IPS-18c (cell line): ENCODE measurements at regions not wholly inside any gene's neighbourhood (a gene's known extent, or its start where the extent isn't known, plus 50 kb on each side); places are given as distances from the start of the nearest gene placed in this dataset.

Experiments used
- H3K4me3 ChIP-seq: 2 replicates; pipeline ENCODE4 v1.7.0; 2013; ENCODE audit warnings: low read depth, mild to moderate bottlenecking, low read length, moderate library complexity; ENCODE audit not compliant: insufficient read depth
- H3K9me3 ChIP-seq: one replicate; pipeline ENCODE4 v1.6.1; 2013; ENCODE audit warnings: mild to moderate bottlenecking, low read length, moderate library complexity; ENCODE audit not compliant: control insufficient read depth, insufficient read depth

- Histone ChIP-seq H3K9me3 (peaks cover 2% of the 10 kb centered on the region), H3K4me3 (no peak overlapping the region)
Measured at GRCh38 chrX:150044556-150044955, 106.3 kb upstream of the EOLA2 start.

DNA sequence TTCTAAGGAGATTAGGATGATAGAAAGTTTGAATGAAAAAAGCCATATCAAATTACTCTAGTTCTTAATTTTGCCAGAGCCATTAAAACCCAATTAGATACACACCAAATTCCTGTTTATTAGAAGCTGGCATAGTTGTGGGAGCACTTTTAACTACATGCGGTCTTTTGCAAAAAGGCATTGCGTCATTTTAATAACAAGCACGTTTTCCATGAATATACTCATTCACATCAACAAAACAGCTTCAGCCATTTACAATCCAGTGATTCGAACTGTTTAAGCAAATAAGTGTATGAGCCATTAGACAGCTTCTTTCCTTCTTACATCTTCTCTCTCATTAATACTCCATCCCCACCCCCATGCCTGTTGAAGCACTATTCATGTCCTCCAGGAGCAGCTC is 109.5 kb upstream of the EOLA2 start:
- Histone ChIP-seq H3K4me3 (no peak overlapping the region), H3K9me3 (peaks cover 4% of the 10 kb centered on the region)

DNA sequence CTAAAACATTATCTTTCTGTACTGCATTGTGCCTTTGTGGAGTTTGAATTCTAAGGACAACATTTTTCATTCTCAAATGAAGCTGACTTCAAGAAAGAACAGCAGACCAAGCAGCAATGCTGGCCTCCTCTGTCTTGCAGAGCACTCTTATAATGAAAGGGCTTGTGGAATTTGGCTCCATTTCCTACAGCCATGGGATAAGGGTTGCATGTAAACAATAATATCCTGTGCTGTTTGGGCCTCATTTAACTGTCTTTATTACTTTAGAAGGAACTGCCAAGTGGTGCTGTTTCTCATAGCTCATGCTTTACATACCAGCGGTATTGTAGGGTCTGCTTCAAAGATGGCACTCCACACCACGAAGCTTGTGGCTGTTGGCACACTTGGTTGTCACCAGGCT is 111.4 kb upstream of the EOLA2 start:
- H3K9me3 ChIP-seq = peaks cover 4% of the 10 kb centered on the region
- H3K4me3 ChIP-seq = no peak overlapping the region

GRCh38 chrX:150050387-150050786 is 112.1 kb upstream of the EOLA2 start:
- no peak overlapping the region for H3K4me3 ChIP-seq
- H3K9me3 ChIP-seq = peaks cover 4% of the 10 kb centered on the region

GRCh38 chrX:150051096-150051495 is 112.8 kb upstream of the EOLA2 start:
- no peak overlapping the region for H3K4me3 ChIP-seq

GRCh38 chrX:150052226-150052625 is 113.9 kb upstream of the EOLA2 start:
- H3K4me3 ChIP-seq = no peak overlapping the region
- H3K9me3 ChIP-seq = peaks cover 4% of the 10 kb centered on the region

More at GRCh38 chrX:150051096-150051495, 112.8 kb upstream of the EOLA2 start:
- peaks cover 4% of the 10 kb centered on the region for H3K9me3 ChIP-seq

- Histone ChIP-seq H3K4me3 (no peak overlapping the region), H3K9me3 (no peaks in the 10 kb centered on the region)
Measured at GRCh38 chrX:150058728-150059127, 120.4 kb upstream of the EOLA2 start.

DNA sequence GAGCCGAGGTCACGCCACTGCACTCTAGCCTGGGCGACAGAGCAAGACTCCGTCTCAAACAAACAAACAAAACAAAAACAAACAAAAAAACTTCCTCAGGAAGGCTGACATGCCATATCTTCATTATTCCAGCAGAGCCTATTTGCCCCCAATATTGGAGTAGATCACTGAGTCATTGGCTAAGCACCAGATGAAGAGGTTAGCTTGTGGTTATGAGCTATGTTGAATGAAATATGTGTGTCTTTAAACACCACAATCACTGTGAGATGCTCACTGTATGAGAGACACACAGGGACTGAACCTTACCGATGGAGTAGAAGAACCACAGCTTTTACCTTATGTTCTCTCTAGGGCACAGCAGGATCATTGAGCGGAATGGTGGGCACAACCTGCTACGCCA is 122.1 kb upstream of the EOLA2 start:
- Histone ChIP-seq H3K9me3 (peaks cover 2% of the 10 kb centered on the region), H3K4me3 (no peak overlapping the region)

- H3K9me3 ChIP-seq = peaks cover 2% of the 10 kb centered on the region
- no peak overlapping the region for H3K4me3 ChIP-seq
Measured at GRCh38 chrX:150062292-150063137, 124.2 kb upstream of the EOLA2 start.

DNA sequence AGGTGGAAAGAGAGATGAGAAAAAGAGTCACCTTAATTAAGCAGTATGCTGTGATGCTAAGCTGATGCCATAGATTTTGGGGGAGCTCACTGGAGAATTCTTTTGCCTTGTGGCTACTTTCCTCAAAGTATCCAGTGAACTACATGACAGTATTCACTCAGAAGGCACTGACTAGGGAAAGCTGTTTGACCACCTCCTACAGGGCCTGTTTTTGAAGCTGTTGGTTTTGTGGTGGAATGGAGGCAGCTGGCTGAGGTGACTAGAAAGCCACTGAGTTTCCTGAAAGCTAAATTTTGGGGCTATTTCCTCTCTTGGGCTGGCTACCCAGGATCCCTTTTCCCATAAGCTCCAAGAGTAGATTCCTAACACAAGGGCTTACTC is 124.8 kb upstream of the EOLA2 start:
- H3K9me3 ChIP-seq = peaks cover 2% of the 10 kb centered on the region
- H3K4me3 ChIP-seq = no peak overlapping the region

DNA sequence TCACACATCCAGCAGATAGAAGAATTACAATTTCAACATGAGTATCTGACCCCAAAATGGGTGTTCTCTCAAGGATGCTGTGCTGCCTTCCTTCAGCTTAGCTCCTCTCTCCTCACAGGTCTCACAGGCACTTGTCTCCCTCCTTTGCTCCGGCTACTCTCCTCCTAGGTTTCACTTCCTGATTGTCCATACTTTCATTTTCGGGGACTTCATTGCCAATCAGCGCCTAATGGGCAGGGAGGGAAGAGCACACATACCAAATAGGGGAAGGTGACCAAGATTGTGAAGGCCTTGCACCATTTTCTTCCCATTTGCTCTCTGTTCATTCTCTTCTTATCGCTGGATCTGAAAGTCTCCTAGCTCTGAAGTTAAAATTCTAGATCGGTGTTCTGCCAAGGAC is 125.4 kb upstream of the EOLA2 start:
- Histone ChIP-seq H3K4me3 (no peak overlapping the region), H3K9me3 (peaks cover 2% of the 10 kb centered on the region)

GRCh38 chrX:150074175-150074574 is 135.9 kb upstream of the EOLA2 start:
- Histone ChIP-seq H3K9me3 (no peaks in the 10 kb centered on the region), H3K4me3 (no peak overlapping the region)

DNA sequence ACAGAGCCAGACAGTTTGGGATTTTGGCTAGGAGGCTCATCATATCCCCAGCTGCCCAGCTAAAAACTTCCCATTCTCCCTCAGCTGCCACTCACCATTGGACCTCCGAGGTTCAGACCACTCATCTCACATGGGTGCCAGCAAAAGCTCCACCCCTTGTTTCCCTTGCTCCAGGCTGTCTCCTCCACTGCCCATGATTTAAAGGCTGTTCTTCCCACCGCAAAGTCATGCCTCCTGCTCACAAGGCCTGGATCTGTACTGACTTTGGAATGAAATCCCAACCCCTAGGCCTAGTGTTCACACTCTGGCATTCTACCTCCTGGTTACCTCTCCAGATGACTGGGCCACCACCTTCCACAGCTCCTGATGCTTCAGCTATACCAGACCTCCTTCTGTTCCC is 142.2 kb upstream of the EOLA2 start:
- peaks cover 8% of the 10 kb centered on the region for H3K9me3 ChIP-seq
- H3K4me3 ChIP-seq = no peak overlapping the region

GRCh38 chrX:150081076-150081475 is 142.8 kb upstream of the EOLA2 start:
- Histone ChIP-seq H3K9me3 (peaks cover 8% of the 10 kb centered on the region), H3K4me3 (no peak overlapping the region)

- Histone ChIP-seq H3K9me3 (peaks cover 8% of the 10 kb centered on the region), H3K4me3 (no peak overlapping the region)
Measured at GRCh38 chrX:150084496-150085229, 146.4 kb upstream of the EOLA2 start.

GRCh38 chrX:150085881-150086280 is 147.6 kb upstream of the EOLA2 start:
- peaks cover 8% of the 10 kb centered on the region for H3K9me3 ChIP-seq
- H3K4me3 ChIP-seq = no peak overlapping the region

DNA sequence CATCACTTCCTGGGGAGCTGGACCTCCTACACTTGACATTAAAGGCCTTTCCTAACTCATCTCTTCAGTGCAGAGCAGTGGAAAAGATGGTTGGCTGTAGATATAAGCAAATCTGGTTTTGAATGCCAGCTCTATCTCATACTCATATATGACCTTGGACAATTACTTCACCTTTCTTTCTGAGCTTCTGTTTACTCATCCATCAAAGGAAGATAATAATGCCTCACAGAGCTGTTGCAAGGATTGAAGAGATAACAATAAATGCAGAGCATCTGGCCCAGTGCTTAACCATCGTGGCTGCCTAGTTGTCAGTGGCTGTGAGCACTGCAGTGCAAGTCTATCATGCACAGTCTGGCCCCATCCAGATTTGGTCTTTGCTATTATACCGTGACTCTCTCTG is 148.1 kb upstream of the EOLA2 start:
- no peak overlapping the region for H3K4me3 ChIP-seq
- peaks cover 5% of the 10 kb centered on the region for H3K9me3 ChIP-seq

- no peak overlapping the region for H3K4me3 ChIP-seq
- peaks cover 5% of the 10 kb centered on the region for H3K9me3 ChIP-seq
Measured at GRCh38 chrX:150087612-150088011, 149.3 kb upstream of the EOLA2 start.
